T-helper 1 cell treated with Interleukin-12 subunit alpha and Interleukin-12 subunit beta and Interleukin-4 antibody, amounts not matched to agents 30 μg/mL and 1 μg/mL, for 36 hours (primary cell): ENCODE measurements at regions not wholly inside any gene's neighbourhood (a gene's known extent, or its start where the extent isn't known, plus 50 kb on each side); places are given as distances from the start of the nearest gene placed in this dataset.

Experiments
- H3K27ac Mint-ChIP-seq: one replicate; pipeline ENCODE4 v1.8.0; 2021; ENCODE audit warnings: mild to moderate bottlenecking, mixed read lengths
- H3K27me3 Mint-ChIP-seq: one replicate; pipeline ENCODE4 v1.8.0; 2021; ENCODE audit warnings: low read depth, mixed read lengths
- H3K36me3 Mint-ChIP-seq: one replicate; pipeline ENCODE4 v1.8.0; 2021; ENCODE audit warnings: low read depth, mixed read lengths
- H3K4me1 Mint-ChIP-seq: one replicate; pipeline ENCODE4 v1.8.0; 2021; ENCODE audit warnings: low read depth, mixed read lengths
- H3K4me3 Mint-ChIP-seq: one replicate; pipeline ENCODE4 v1.8.0; 2021; ENCODE audit warnings: mild to moderate bottlenecking, moderate library complexity, mixed read lengths
- H3K9me3 Mint-ChIP-seq: one replicate; pipeline ENCODE4 v1.8.0; 2021; ENCODE audit warnings: mixed read lengths

GRCh38 chr11:109978895-109979294, 114.3 kb upstream of the ZC3H12C start:
- no peak overlapping the region for H3K27ac Mint-ChIP-seq
- no peak overlapping the region for H3K4me3 Mint-ChIP-seq
- H3K36me3 Mint-ChIP-seq, result no peaks in the 10 kb centered on the region
- H3K4me1 Mint-ChIP-seq, result no peaks in the 10 kb centered on the region
- peaks cover under 1% of the 10 kb centered on the region for H3K9me3 Mint-ChIP-seq
- H3K27me3 Mint-ChIP-seq, result peaks cover 27% of the 10 kb centered on the region

DNA sequence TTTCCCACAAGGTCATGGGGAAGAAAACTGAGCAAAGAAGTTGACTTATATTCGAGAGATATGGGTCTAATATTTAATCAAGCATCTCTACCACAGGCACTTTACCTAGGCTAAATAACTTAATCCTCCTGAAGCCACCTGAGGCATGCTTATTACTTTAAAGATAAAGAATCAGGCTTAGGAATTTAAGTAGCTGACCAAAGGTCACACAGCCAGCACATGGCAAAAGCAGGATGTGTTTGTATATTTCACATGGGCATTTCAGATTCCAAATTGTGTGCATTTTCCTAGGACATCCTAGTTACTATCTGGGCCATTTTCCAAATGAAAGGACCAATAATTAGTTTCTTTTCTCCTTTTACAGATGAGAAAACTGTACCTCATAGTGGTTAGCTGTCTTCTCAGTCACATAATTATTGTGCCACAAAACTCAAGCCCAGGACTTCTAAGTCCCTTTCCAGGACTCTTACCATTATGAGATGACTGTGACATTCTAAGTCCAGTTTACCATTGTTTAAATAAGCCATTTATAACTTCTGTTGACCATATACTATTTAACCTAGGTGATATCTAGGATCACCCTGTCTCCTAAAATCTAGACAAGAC, 112.1 kb upstream of the ZC3H12C start:
- Mint-ChIP-seq H3K4me1 (peaks cover 8% of the 10 kb centered on the region), H3K27ac (no peak overlapping the region), H3K4me3 (no peak overlapping the region), H3K9me3 (peaks cover 11% of the 10 kb centered on the region), H3K27me3 (peaks cover 13% of the 10 kb centered on the region), H3K36me3 (no peaks in the 10 kb centered on the region)

GRCh38 chr11:109983358-109983757, 109.8 kb upstream of the ZC3H12C start:
- no peak overlapping the region for H3K27ac Mint-ChIP-seq

GRCh38 chr11:109984634-109985289, 108.4 kb upstream of the ZC3H12C start:
- Mint-ChIP-seq H3K4me3 (no peak overlapping the region), H3K36me3 (no peaks in the 10 kb centered on the region), H3K4me1 (peaks cover 8% of the 10 kb centered on the region), H3K27ac (no peak overlapping the region), H3K9me3 (peaks cover 11% of the 10 kb centered on the region), H3K27me3 (peaks cover 17% of the 10 kb centered on the region)

More at GRCh38 chr11:109983358-109983757, 109.8 kb upstream of the ZC3H12C start:
- peaks cover 11% of the 10 kb centered on the region for H3K9me3 Mint-ChIP-seq
- H3K4me1 Mint-ChIP-seq, result peaks cover 8% of the 10 kb centered on the region
- H3K36me3 Mint-ChIP-seq, result no peaks in the 10 kb centered on the region
- peaks cover 17% of the 10 kb centered on the region for H3K27me3 Mint-ChIP-seq
- H3K4me3 Mint-ChIP-seq, result no peak overlapping the region

DNA sequence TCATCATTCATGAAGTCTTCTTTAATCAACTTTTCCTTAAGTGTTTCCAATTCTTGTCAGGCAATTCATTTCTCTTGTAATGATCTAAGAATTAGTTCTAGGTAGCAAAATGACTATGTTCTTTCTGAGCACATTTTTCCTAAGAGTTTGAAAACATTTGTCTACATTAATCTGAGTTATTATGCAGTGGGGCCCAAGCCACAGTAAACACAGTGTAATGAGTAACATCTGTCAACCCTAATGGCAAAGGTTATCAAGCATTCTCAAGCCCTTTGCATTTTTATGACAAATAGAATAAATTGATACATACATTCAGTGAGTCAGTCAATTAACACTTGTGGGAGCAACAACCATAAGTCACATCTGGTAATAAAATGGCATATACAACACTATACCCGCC, 106.7 kb upstream of the ZC3H12C start:
- peaks cover 11% of the 10 kb centered on the region for H3K9me3 Mint-ChIP-seq
- H3K27ac Mint-ChIP-seq, result no peak overlapping the region
- peaks cover 11% of the 10 kb centered on the region for H3K27me3 Mint-ChIP-seq
- no peak overlapping the region for H3K4me3 Mint-ChIP-seq
- no peaks in the 10 kb centered on the region for H3K36me3 Mint-ChIP-seq
- peaks cover 8% of the 10 kb centered on the region for H3K4me1 Mint-ChIP-seq

- Mint-ChIP-seq H3K27me3 (peaks cover 10% of the 10 kb centered on the region), H3K4me1 (no peaks in the 10 kb centered on the region), H3K9me3 (no peaks in the 10 kb centered on the region), H3K27ac (no peak overlapping the region), H3K36me3 (no peaks in the 10 kb centered on the region), H3K4me3 (no peak overlapping the region)
Measured at GRCh38 chr11:109991835-109992234, 101.4 kb upstream of the ZC3H12C start.

- no peak overlapping the region for H3K27ac Mint-ChIP-seq
- H3K4me3 Mint-ChIP-seq, result no peak overlapping the region
Measured at GRCh38 chr11:109993786-109994185, 99.4 kb upstream of the ZC3H12C start.

DNA sequence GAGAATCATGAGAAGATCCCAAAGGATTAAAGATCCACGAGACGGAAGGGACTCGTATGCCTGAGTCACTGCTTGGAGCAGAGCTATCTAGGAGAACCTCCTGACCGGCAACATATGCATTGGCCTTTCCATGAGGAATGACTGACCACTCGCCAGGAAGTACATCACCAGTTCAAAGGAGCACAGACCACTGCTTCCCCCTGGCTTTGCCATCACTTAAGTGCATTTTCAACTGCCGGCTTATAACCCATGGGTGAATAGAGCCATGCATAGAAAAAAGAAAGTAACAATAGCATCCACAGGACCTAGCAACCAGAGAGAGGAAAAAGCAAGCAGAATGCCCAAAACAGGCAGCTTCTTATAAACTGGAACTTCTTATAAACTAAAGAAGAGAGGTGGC, 98.3 kb upstream of the ZC3H12C start:
- Mint-ChIP-seq H3K27me3 (peaks cover 10% of the 10 kb centered on the region), H3K27ac (no peak overlapping the region), H3K9me3 (no peaks in the 10 kb centered on the region), H3K36me3 (no peaks in the 10 kb centered on the region), H3K4me3 (no peak overlapping the region), H3K4me1 (no peaks in the 10 kb centered on the region)

More at GRCh38 chr11:109993786-109994185, 99.4 kb upstream of the ZC3H12C start:
- H3K4me1 Mint-ChIP-seq, result no peaks in the 10 kb centered on the region
- H3K9me3 Mint-ChIP-seq, result no peaks in the 10 kb centered on the region
- H3K36me3 Mint-ChIP-seq, result no peaks in the 10 kb centered on the region
- peaks cover 10% of the 10 kb centered on the region for H3K27me3 Mint-ChIP-seq

GRCh38 chr11:109996060-109996459, 97.1 kb upstream of the ZC3H12C start:
- no peak overlapping the region for H3K4me3 Mint-ChIP-seq

GRCh38 chr11:109998921-109999320, 94.3 kb upstream of the ZC3H12C start:
- no peaks in the 10 kb centered on the region for H3K36me3 Mint-ChIP-seq
- no peak overlapping the region for H3K27ac Mint-ChIP-seq
- H3K9me3 Mint-ChIP-seq, result no peaks in the 10 kb centered on the region
- no peak overlapping the region for H3K4me3 Mint-ChIP-seq
- H3K4me1 Mint-ChIP-seq, result no peaks in the 10 kb centered on the region
- peaks cover 7% of the 10 kb centered on the region for H3K27me3 Mint-ChIP-seq

More at GRCh38 chr11:109996060-109996459, 97.1 kb upstream of the ZC3H12C start:
- H3K4me1 Mint-ChIP-seq, result no peaks in the 10 kb centered on the region
- H3K9me3 Mint-ChIP-seq, result no peaks in the 10 kb centered on the region
- H3K36me3 Mint-ChIP-seq, result no peaks in the 10 kb centered on the region
- H3K27ac Mint-ChIP-seq, result no peak overlapping the region
- H3K27me3 Mint-ChIP-seq, result peaks cover 15% of the 10 kb centered on the region

DNA sequence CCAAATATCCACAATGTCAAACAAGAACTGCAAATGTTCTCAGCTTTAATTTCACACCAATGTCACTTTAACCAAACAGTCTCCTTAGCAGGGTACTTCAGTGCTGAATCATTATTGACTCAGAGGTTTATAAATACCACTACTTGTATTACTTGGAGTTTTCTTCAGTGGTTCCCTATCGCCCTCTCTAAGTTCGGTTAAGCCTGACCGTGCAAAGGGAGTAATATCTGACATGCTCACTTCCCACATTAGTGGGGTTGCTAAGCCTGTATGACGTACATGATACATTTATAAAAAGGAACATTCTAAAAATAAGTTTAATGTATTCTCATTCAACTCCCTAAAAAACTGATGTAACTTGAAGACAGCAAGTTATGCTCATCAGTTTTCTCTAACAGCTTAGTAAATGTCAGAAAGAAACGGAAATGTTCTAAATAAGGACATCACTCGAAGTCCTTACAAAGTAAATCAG, 93.1 kb upstream of the ZC3H12C start:
- H3K9me3 Mint-ChIP-seq, result no peaks in the 10 kb centered on the region
- no peaks in the 10 kb centered on the region for H3K36me3 Mint-ChIP-seq
- peaks cover 7% of the 10 kb centered on the region for H3K27me3 Mint-ChIP-seq
- H3K27ac Mint-ChIP-seq, result no peak overlapping the region
- H3K4me1 Mint-ChIP-seq, result no peaks in the 10 kb centered on the region
- H3K4me3 Mint-ChIP-seq, result no peak overlapping the region

- Mint-ChIP-seq H3K4me1 (no peaks in the 10 kb centered on the region), H3K9me3 (no peaks in the 10 kb centered on the region), H3K27ac (no peak overlapping the region), H3K36me3 (no peaks in the 10 kb centered on the region), H3K4me3 (no peak overlapping the region), H3K27me3 (peaks cover 7% of the 10 kb centered on the region)
Measured at GRCh38 chr11:110000850-110001249, 92.3 kb upstream of the ZC3H12C start.

DNA sequence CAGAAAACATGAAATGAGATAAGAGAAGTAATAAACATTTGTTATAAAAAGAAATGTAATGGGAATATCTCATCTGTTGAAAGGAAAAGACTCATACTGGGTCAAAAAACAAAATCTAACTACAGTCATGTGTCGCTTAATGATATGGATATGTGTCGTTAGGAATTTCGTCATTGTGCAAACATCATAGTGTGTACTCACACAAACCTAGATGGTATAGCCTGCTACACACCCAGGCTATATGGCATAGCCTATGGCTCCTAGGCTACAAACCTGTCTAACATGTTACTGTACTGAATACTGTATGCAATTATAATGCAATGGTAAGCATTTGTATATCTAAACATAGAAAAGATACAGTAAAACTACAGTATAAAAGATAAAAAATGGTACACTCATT, 89.8 kb upstream of the ZC3H12C start:
- no peak overlapping the region for H3K27ac Mint-ChIP-seq
- no peaks in the 10 kb centered on the region for H3K4me1 Mint-ChIP-seq
- H3K4me3 Mint-ChIP-seq, result no peak overlapping the region
- H3K27me3 Mint-ChIP-seq, result peaks cover 7% of the 10 kb centered on the region
- no peaks in the 10 kb centered on the region for H3K9me3 Mint-ChIP-seq
- no peaks in the 10 kb centered on the region for H3K36me3 Mint-ChIP-seq

DNA sequence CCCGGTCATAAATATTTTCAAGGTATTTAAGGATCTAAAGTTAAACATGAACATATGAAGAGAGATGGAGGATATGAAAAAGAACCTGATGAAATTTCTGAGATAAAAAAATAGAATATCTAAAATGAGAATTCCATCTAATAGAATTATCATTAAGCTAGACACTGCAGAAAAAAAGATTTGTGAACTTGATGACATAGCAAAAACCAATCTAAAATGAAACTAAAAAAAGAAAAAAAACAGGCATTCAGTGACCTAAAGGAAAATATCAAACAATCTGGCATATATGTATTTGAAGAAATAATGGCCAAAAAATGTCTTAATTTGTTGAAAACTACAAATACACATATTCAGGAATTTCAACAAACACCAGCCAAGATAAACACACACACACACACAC, 81.6 kb upstream of the ZC3H12C start:
- Mint-ChIP-seq H3K4me3 (no peak overlapping the region), H3K4me1 (no peaks in the 10 kb centered on the region), H3K27ac (no peak overlapping the region), H3K36me3 (no peaks in the 10 kb centered on the region), H3K27me3 (peaks cover 3% of the 10 kb centered on the region), H3K9me3 (peaks cover 13% of the 10 kb centered on the region)

GRCh38 chr11:110015695-110016094, 77.5 kb upstream of the ZC3H12C start:
- Mint-ChIP-seq H3K27ac (no peak overlapping the region), H3K36me3 (no peaks in the 10 kb centered on the region), H3K4me3 (no peak overlapping the region), H3K9me3 (peaks cover 13% of the 10 kb centered on the region), H3K27me3 (peaks cover 8% of the 10 kb centered on the region), H3K4me1 (no peaks in the 10 kb centered on the region)
